Forelimb muscle (tissue), 1 donor: ENCODE measurements at regions not wholly inside any gene's neighbourhood (a gene's known extent, or its start where the extent isn't known, plus 50 kb on each side); places are given as distances from the start of the nearest gene placed in this dataset.

Experiments used
- DNase-seq: peaks from one replicate; pipeline ENCODE4 v3.0.0-alpha.2; 2013; ENCODE audit warnings: low read depth

GRCh38 chr18:45423659-45424058 lies 191.6 kb upstream of the SLC14A2 start:
- DNase-seq, result no peak

DNA sequence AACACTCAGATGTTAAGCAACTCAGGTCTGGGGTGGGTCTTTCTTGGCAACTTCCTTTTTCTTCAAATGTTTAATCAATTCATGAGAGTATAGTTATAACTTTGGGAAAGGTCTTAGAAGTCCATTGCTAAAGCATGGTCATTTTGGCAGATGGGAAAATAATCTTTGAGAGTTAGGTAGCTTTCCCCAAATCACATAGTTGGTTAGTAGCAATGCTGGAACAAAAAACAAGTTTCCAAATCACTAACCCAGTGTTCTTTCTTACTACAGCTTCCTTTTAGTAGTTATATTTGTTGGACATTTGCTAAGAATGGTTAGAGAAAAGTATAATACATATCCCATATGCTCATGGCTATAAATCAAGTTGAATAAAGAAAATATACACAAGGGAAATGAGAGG lies 185.2 kb upstream of the SLC14A2 start:
- DNase-seq, result no peak

DNA sequence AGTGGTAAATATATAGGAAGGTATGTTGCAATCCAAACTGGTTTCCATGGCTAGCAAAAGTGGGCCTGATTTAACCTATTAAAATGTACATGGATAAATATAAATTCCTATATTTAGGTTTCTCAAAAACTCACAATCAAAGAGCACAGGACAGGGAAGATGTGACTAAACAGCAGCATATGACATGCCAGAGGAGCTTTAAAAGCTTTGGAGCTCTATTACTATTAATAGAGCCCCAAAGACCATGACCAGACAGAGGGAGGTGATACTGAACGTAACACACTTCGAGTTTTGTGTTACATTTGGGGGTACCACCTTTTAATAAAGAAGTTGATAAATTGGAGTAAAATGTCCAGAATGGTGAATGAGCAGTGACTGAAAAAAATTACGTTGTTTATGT lies 179.5 kb upstream of the SLC14A2 start:
- DNase-seq, result no peak

GRCh38 chr18:45437366-45437765 lies 177.9 kb upstream of the SLC14A2 start:
- no peak for DNase-seq

DNA sequence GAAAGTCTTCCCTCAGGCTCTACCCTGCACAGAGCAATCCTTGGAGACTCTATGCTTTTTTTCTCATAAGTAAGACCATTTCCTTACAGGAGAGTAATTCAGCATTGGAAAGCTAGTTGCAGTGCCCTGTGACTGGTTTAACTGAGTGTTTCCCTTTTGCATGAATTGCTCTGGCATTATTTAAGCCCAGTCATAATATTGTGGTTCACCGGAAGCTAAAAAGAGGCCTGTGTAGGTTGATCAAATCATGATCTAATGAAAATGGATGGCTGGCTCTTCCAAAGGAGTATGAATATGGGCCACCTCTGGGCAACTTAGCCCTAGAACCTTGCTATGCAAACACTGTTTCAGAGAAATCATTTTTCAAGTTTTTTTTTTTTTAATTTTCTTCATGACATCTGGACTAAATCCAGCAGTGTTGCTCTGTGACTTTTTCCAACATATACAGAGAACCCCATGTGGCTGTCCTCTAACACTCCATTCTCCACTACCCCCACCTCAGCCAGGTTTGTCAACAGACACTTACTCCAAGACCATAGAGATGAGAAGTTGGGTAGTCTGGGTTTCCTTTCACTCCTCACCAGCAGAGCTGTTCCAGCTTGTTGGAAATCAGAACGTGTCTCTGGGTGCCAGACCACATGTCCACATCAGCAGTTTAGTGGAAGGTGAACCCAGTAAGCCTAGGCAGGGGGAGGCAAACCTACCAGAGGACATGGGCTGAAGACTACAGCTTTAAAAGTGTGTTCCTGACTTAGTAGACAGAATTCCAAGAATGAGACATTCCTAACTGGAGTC lies 175.2 kb upstream of the SLC14A2 start:
- no peak for DNase-seq

GRCh38 chr18:45441110-45441847 lies 174.0 kb upstream of the SLC14A2 start:
- no peak for DNase-seq

DNA sequence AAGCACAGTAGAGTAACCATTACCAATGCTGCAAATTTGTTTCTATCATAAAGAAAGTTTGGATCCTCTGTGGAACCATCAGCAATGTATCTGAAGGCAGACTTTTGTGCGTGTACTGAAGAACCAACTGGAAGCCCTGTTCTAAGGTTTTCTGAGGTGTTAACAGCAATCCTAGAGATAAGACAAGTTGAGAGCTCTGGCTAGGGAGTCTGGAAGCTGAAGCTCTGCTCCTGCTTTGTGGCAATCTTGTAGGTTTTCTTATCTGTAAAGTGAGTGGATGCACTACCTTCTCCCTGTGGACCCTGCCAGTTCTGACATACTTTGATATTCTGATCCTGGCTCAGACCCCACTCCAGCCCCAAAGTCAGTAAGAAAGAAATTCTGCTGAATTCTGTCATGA lies 171.2 kb upstream of the SLC14A2 start:
- DNase-seq, result no peak

DNA sequence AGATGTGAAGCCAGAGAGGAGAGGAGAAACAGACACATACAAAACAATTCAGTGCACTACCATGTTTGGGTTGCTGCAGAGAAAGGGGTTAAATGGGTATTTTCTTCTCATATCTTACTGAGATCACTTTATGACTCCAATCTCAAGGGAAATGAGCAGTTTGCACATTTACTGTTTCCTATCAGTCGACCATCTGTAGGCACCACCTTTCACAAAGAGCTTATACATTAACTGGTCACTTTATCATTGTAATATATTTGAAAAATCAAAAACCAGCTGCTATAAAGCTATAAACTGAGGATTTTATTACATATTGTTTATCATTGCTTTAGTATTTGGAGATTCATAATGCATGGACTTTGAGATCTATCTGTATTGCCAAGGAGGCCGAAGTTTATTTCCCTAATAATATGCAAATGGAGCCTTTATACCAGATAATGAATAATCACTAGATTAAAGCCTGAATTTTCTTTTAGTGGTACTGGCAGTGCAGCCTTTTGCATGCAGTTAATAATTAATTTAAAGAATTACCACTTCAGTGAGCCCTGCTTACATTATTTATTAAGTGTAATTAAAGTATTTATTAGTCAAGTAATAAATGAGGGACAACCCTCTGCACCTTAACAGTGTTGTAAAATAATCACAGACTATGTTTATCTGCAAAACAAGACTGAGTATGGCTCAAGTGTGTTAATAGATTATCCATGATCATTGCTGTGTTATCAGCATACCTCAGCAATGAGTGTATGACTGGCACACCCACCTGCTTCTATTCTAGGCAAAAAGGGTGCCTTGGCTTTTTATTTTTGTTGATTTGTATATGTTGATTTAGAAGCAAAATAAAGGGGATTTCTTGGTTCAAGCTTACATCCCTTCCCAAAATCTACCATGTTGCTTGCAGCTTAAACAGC lies 167.7 kb upstream of the SLC14A2 start:
- DNase-seq, result no peak

DNA sequence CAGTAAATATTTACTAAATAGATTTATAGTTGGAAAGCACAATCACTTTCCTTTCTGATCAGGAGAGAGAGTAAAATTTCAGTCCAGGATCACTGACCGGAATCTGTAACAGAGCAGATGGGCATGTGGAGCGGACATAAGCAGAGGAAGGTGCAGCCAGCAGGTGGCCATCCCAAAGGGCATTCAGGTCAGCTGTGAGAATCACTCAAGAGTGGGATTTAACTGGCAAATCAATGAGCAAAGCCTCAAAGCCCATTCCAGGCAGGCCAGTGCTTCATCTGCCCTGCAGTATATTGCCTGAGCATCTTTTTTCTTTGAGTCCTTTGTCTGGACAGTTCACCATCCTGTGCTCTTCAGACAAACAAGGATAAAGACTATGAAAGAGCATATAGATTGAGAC lies 166.4 kb upstream of the SLC14A2 start:
- no peak for DNase-seq

GRCh38 chr18:45449418-45450227 lies 165.7 kb upstream of the SLC14A2 start:
- peak; percentile 75 for DNase-seq

- no peak for DNase-seq
Observed at GRCh38 chr18:45456090-45457021, 158.9 kb upstream of the SLC14A2 start.

GRCh38 chr18:45458033-45458432 lies 157.2 kb upstream of the SLC14A2 start:
- no peak for DNase-seq

GRCh38 chr18:45462179-45462578 lies 153.1 kb upstream of the SLC14A2 start:
- DNase-seq, result no peak

DNA sequence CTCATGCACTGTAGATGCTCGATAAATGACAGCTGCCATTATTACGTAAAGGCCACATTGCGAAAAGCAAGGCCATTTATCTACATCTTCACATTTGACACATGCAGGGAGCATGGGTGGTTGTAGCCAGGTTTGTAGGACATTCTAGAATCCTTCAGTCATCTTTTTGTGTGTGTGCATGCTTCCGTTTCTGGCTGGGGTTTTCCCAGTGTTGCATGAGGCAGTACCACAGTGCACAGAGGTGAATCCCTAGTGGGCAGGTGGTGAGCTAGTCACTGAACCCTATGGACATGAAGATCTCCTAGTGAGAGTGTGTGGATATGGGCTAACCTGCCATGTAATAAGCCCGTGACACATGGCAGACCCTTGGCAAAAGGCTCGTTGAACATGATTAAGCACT lies 151.8 kb upstream of the SLC14A2 start:
- DNase-seq, result no peak

- DNase-seq, result no peak
Observed at GRCh38 chr18:45464619-45465018, 150.7 kb upstream of the SLC14A2 start.

- no peak for DNase-seq
Observed at GRCh38 chr18:45467293-45467692, 148.0 kb upstream of the SLC14A2 start.

- DNase-seq, result no peak
Observed at GRCh38 chr18:45467945-45468344, 147.3 kb upstream of the SLC14A2 start.

DNA sequence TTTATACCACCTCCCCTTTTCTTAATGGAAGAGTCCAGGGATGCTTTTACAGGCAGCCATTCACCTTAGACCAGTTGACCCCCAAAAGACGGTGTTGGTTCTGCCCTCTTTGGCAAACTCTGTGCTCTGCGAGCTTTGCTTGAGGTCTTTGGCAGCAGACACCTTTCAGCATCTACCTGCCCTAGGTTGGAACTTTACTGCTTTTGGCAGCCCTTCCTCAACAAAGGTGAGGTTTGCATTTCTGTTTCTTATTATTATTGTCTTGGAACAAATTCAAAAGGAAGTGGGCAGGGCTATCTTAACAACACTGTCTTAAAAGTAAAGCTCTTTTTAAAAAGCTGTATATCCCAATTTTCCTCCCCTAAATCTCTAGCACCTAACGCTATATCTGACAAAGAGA lies 136.4 kb upstream of the SLC14A2 start:
- no peak for DNase-seq

DNA sequence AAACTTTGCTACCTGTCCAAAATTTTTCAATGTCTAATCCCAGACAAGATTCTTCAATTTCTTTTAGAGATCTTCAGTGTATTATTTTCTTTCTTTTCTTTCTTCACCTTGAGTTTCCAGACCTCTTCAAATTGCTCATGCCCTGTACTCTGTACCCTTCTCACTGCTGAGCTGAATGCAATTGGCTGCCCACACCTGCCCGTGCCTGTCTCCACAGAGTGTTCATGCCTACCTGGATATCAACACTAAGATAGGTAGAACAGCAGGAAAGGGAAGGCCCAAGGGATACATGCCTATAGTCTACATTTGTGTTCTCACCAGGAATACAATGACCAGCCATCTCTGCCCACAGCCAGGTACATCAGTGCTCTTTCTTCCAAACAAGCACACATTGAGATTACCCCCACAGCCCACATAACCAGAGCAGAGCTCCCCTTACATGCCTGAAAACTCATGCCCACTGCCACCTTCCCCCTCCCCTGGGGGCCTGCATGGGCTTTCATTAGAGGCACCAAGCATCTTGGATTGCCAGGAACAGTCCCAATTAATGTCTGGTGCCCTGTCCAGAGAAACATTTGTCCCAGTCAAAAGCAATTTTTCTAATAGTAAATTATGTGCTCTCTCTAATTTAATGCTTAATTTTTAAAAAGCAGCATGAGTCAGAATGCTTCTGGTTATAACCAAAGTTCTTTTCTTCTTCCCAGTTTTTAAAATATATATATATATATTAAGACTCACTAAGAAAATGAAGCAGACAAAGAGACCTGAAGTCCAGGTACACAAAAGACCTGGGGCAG lies 134.9 kb upstream of the SLC14A2 start:
- DNase-seq, result no peak
